Caco-2 (cell line): ENCODE measurements at regions not wholly inside any gene's neighbourhood (a gene's known extent, or its start where the extent isn't known, plus 50 kb on each side); places are given as distances from the start of the nearest gene placed in this dataset.

ENCODE experiments used
- BruUV-seq: library from RNA; stranded (reverse); fragments of 400-500 nt; replicated peaks from 2 replicates; lab custom pipeline; 2021; lab: Mats Ljungman, UMichigan
- CTCF ChIA-PET: fragments of 300-600 bp; sonication (Branson Sonifier 250); formaldehyde crosslinking; loops from one replicate; lab custom pipeline; 2022; ENCODE audit warnings: antibody characterized with exemption; lab: Charles Lee
- POLR2A ChIA-PET: fragments of 300-600 bp; sonication (Branson Sonifier 250); formaldehyde crosslinking; loops from one replicate; lab custom pipeline; 2022; ENCODE audit warnings: antibody characterized with exemption; lab: Charles Lee
- DNase-seq, 2 experiments: peaks; one replicate each; pipeline versions ENCODE4 v3.0.0 to v3.0.0-alpha.2; 2020 to 2022
- H3K27me3 ChIP-seq: replicated peaks from 2 replicates; pipeline ENCODE4 v1.6.0; 2011; ENCODE audit warnings: low read length; ENCODE audit not compliant: control insufficient read depth, insufficient read depth
- H3K36me3 ChIP-seq: 2 replicates; pipeline ENCODE4 v1.5.1; 2011; ENCODE audit warnings: low read length; ENCODE audit not compliant: control insufficient read depth, insufficient read depth
- H3K4me1 ChIP-seq: fragments of 250-450 bp; sonication (Bioruptor Pico); 2 replicates; pipeline ENCODE4 v1.5.1; 2020; ENCODE audit warnings: mild to moderate bottlenecking
- H3K4me3 ChIP-seq: 2 replicates; pipeline ENCODE4 v1.5.1; 2011; ENCODE audit warnings: low read depth, mild to moderate bottlenecking, control low read depth, low read length
- H3K9me3 ChIP-seq: fragments of 250-450 bp; sonication (Bioruptor Pico); 2 replicates; pipeline ENCODE4 v1.5.1; 2020; ENCODE audit warnings: mild to moderate bottlenecking, moderate library complexity
- H3K27ac Mint-ChIP-seq: one replicate; pipeline ENCODE4 v1.8.0; 2022; ENCODE audit warnings: mixed read lengths; ENCODE audit not compliant: unreplicated experiment
- H3K27me3 Mint-ChIP-seq: one replicate; pipeline ENCODE4 v1.8.0; 2022; ENCODE audit warnings: mixed read lengths; ENCODE audit not compliant: insufficient read depth, unreplicated experiment
- H3K36me3 Mint-ChIP-seq: one replicate; pipeline ENCODE4 v1.8.0; 2022; ENCODE audit warnings: mild to moderate bottlenecking, mixed read lengths; ENCODE audit not compliant: insufficient read depth, unreplicated experiment
- H3K4me1 Mint-ChIP-seq: one replicate; pipeline ENCODE4 v1.8.0; 2022; ENCODE audit warnings: low read depth, mixed read lengths; ENCODE audit not compliant: unreplicated experiment
- H3K4me3 Mint-ChIP-seq: one replicate; pipeline ENCODE4 v1.8.0; 2022; ENCODE audit warnings: mild to moderate bottlenecking, moderate library complexity, mixed read lengths; ENCODE audit not compliant: unreplicated experiment
- H3K9me3 Mint-ChIP-seq: one replicate; pipeline ENCODE4 v1.8.0; 2022; ENCODE audit warnings: mixed read lengths; ENCODE audit not compliant: unreplicated experiment
- CTCF ChIP-seq, 2 experiments: fragments of 200-600 bp in 1 of 2; IDR thresholded peaks; 1 replicate in 1 of 2; 2 replicates in 1 of 2; pipeline versions ENCODE4 v1.5.1 to v1.8.0; 2011 to 2022; ENCODE audit warnings: antibody characterized with exemption in 1 of 2, control low read depth in 1 of 2, inconsistent platforms in 1 of 2, low read depth in 1 of 2, low read length in 1 of 2, mild to moderate bottlenecking in 1 of 2, moderate library complexity in 1 of 2; ENCODE audit not compliant: insufficient read depth in 1 of 2, severe bottlenecking in 1 of 2, unreplicated experiment in 1 of 2
- intact Hi-C: fragments of 100-400 bp; cut with micrococcal nuclease; formaldehyde crosslinking; loops from one replicate; pipeline ENCODE4 v1.10.0; 2022; ENCODE audit not compliant: unreplicated experiment

- peak in 1 of 2 experiments; percentile 7 for DNase-seq
- H3K27ac Mint-ChIP-seq = no peak overlapping the region
- H3K4me1 Mint-ChIP-seq = no peaks in the 10 kb centered on the region
- no peaks in the 10 kb centered on the region for H3K27me3 Mint-ChIP-seq
- Histone ChIP-seq H3K36me3 (no peaks in the 10 kb centered on the region), H3K9me3 (no peaks in the 10 kb centered on the region), H3K27me3 (no peaks in the 10 kb centered on the region), H3K4me1 (no peaks in the 10 kb centered on the region), H3K4me3 (no peak overlapping the region)
- no TSS peak for BruUV-seq
- peak in 1 of 2 experiments; percentile 15 for TF ChIP-seq CTCF (IDR thresholded peaks at IDR 0.05; ENCODE audit: insufficient read depth in 1 of 2, low read depth in 1 of 2, low read length in 1 of 2, severe bottlenecking in 1 of 2, unreplicated experiment in 1 of 2)
- H3K36me3 Mint-ChIP-seq = no peaks in the 10 kb centered on the region
- POLR2A ChIA-PET = no interaction called here
- no peak overlapping the region for H3K4me3 Mint-ChIP-seq
- intact Hi-C loops = no loop called here
- no peaks in the 10 kb centered on the region for H3K9me3 Mint-ChIP-seq
- CTCF ChIA-PET = no interaction called here
These were observed 180.1 kb upstream of the S100G start for GRCh38 chrX:16469870-16470269.

- no peaks in the 10 kb centered on the region for H3K9me3 Mint-ChIP-seq
- ChIA-PET POLR2A (no interaction called here), CTCF (no interaction called here)
- intact Hi-C loops = no loop called here
- H3K4me1 Mint-ChIP-seq = no peaks in the 10 kb centered on the region
- Histone ChIP-seq H3K4me3 (no peak overlapping the region), H3K4me1 (no peaks in the 10 kb centered on the region), H3K9me3 (no peaks in the 10 kb centered on the region), H3K36me3 (no peaks in the 10 kb centered on the region), H3K27me3 (no peaks in the 10 kb centered on the region)
- no peak for TF ChIP-seq CTCF (IDR thresholded peaks at IDR 0.05; ENCODE audit: insufficient read depth in 1 of 2, low read depth in 1 of 2, low read length in 1 of 2, severe bottlenecking in 1 of 2, unreplicated experiment in 1 of 2)
- no peaks in the 10 kb centered on the region for H3K27me3 Mint-ChIP-seq
- no peaks in the 10 kb centered on the region for H3K36me3 Mint-ChIP-seq
- BruUV-seq = no TSS peak
- no peak for DNase-seq
- no peak overlapping the region for H3K4me3 Mint-ChIP-seq
- H3K27ac Mint-ChIP-seq = no peak overlapping the region
These were observed 177.6 kb upstream of the S100G start for GRCh38 chrX:16472345-16472744.

GRCh38 chrX:16474511-16474910 lies 175.4 kb upstream of the S100G start:
- Mint-ChIP-seq H3K27me3 (no peaks in the 10 kb centered on the region), H3K36me3 (peaks cover 6% of the 10 kb centered on the region), H3K9me3 (no peaks in the 10 kb centered on the region), H3K4me3 (no peak overlapping the region), H3K27ac (no peak overlapping the region), H3K4me1 (no peaks in the 10 kb centered on the region)
- BruUV-seq = no TSS peak
- Histone ChIP-seq H3K27me3 (no peaks in the 10 kb centered on the region), H3K36me3 (no peaks in the 10 kb centered on the region), H3K9me3 (no peaks in the 10 kb centered on the region), H3K4me1 (no peaks in the 10 kb centered on the region), H3K4me3 (no peak overlapping the region)
- CTCF ChIA-PET = no interaction called here
- POLR2A ChIA-PET = no interaction called here
- no peak for TF ChIP-seq CTCF (IDR thresholded peaks at IDR 0.05; ENCODE audit: insufficient read depth in 1 of 2, low read depth in 1 of 2, low read length in 1 of 2, severe bottlenecking in 1 of 2, unreplicated experiment in 1 of 2)
- intact Hi-C loops = no loop called here
- no peak for DNase-seq
